Fibroblast of villous mesenchyme (primary cell): ENCODE measurements at regions not wholly inside any gene's neighbourhood (a gene's known extent, or its start where the extent isn't known, plus 50 kb on each side); places are given as distances from the start of the nearest gene placed in this dataset.
"Not testable (repeated sequence)": the region's sequence is repeated elsewhere in the genome, so short reads cannot be mapped to it uniquely, and the experiment has no call there.

Experiments
- DNase-seq: peaks from one replicate; pipeline ENCODE4 v3.0.0-alpha.2; 2010; ENCODE audit warnings: low read depth
- H3K4me3 ChIP-seq: 2 replicates; pipeline ENCODE4 v1.5.1; 2011; ENCODE audit warnings: low read depth, mild to moderate bottlenecking, low read length
- CTCF ChIP-seq: IDR thresholded peaks from 2 replicates; pipeline ENCODE4 v1.5.1; 2012; ENCODE audit warnings: low read depth, mild to moderate bottlenecking, low read length; ENCODE audit not compliant: insufficient read depth

- TF ChIP-seq CTCF, result no peak
- DNase-seq, result no peak
- H3K4me3 ChIP-seq, result no peak overlapping the region
These were observed 516.9 kb downstream of the AMY1C start for GRCh38 chr1:104266612-104267011.

GRCh38 chr1:104288322-104288721 is 538.6 kb downstream of the AMY1C start:
- not testable (repeated sequence) for H3K4me3 ChIP-seq, DNase-seq

- H3K4me3 ChIP-seq, result no peak overlapping the region
- no peak for TF ChIP-seq CTCF
- no peak for DNase-seq
These were observed 541.5 kb downstream of the AMY1C start for GRCh38 chr1:104291156-104291555.

GRCh38 chr1:104294259-104294658 is 544.6 kb downstream of the AMY1C start:
- no peak overlapping the region for H3K4me3 ChIP-seq
- TF ChIP-seq CTCF, result no peak
- no peak for DNase-seq

- DNase-seq, result no peak
- TF ChIP-seq CTCF, result no peak
- no peak overlapping the region for H3K4me3 ChIP-seq
These were observed 545.8 kb downstream of the AMY1C start for GRCh38 chr1:104295511-104295910.

- no peak for TF ChIP-seq CTCF
These were observed 560.0 kb downstream of the AMY1C start for GRCh38 chr1:104309673-104310072.

GRCh38 chr1:104315823-104316222 is 566.1 kb downstream of the AMY1C start:
- H3K4me3 ChIP-seq, result no peak overlapping the region
- TF ChIP-seq CTCF, result no peak
- no peak for DNase-seq

More at GRCh38 chr1:104309673-104310072, 560.0 kb downstream of the AMY1C start:
- DNase-seq, result no peak
- no peak overlapping the region for H3K4me3 ChIP-seq
